ENCODE measurements at regions not wholly inside any gene's neighbourhood (a gene's known extent, or its start where the extent isn't known, plus 50 kb on each side); places are given as distances from the start of the nearest gene placed in this dataset.
"Not testable (repeated sequence)": the region's sequence is repeated elsewhere in the genome, so short reads cannot be mapped to it uniquely, and the experiment has no call there.

- no peak for DNase-seq
Measured at GRCh38 chr12:62164036-62164435, 96.2 kb upstream of the USP15 start.

- no peak for DNase-seq
Measured at GRCh38 chr12:62166525-62166924, 93.7 kb upstream of the USP15 start.

- no peak for DNase-seq
Measured at GRCh38 chr12:62168411-62168810, 91.8 kb upstream of the USP15 start.

GRCh38 chr12:62170241-62170640 lies 90.0 kb upstream of the USP15 start:
- DNase-seq, result no peak

- no peak for DNase-seq
Measured at GRCh38 chr12:62190689-62191490, 69.3 kb upstream of the USP15 start.

- peak in 1 of 2 experiments; percentile 31 for DNase-seq
Measured at GRCh38 chr12:62191491-62192179, 68.6 kb upstream of the USP15 start.

- DNase-seq, result peak; percentile 79 to 87
Measured at GRCh38 chr12:62192180-62192902, 67.9 kb upstream of the USP15 start.

GRCh38 chr12:62192903-62193250 lies 67.3 kb upstream of the USP15 start:
- DNase-seq, result no peak

- DNase-seq, result no peak
Measured at GRCh38 chr12:62194031-62194430, 66.2 kb upstream of the USP15 start.

GRCh38 chr12:62194616-62195015 lies 65.6 kb upstream of the USP15 start:
- no peak for DNase-seq

GRCh38 chr12:62196146-62196545 lies 64.1 kb upstream of the USP15 start:
- DNase-seq, result no peak

- DNase-seq, result not testable (repeated sequence)
Measured at GRCh38 chr12:62202861-62203260, 57.3 kb upstream of the USP15 start.

- no peak for DNase-seq
Measured at GRCh38 chr12:62205346-62205745, 54.9 kb upstream of the USP15 start.

GRCh38 chr12:62207248-62207647 lies 53.0 kb upstream of the USP15 start:
- no peak for DNase-seq
